Left lung (tissue), 4 donors: ENCODE measurements at regions not wholly inside any gene's neighbourhood (a gene's known extent, or its start where the extent isn't known, plus 50 kb on each side); places are given as distances from the start of the nearest gene placed in this dataset.

Experiments
- ATAC-seq: fragments of 200-7000 bp; cut with Tn5 transposase; one replicate; pipeline ENCODE4 v1.9.1; 2020; ENCODE audit warnings: moderate library complexity
- DNase-seq, 4 donors: peaks; one replicate each; pipeline ENCODE4 v3.0.0-alpha.2; 2013 to 2020
- H3K27ac ChIP-seq, 2 donors: fragments of 200-600 bp; sonication (generic) in 1 of 2; one replicate each; pipeline versions ENCODE4 v1.5.0 to v1.8.0; 2020 to 2021
- H3K27me3 ChIP-seq, 2 donors: fragments of 200-600 bp; sonication (generic) in 1 of 2; one replicate each; pipeline versions ENCODE4 v1.5.0 to v1.8.0; 2020 to 2021
- H3K36me3 ChIP-seq, 2 donors: fragments of 200-600 bp; sonication (generic) in 1 of 2; one replicate each; pipeline versions ENCODE4 v1.5.0 to v1.8.0; 2020 to 2021
- H3K4me1 ChIP-seq, 2 donors: fragments of 200-600 bp; one replicate each; pipeline ENCODE4 v1.8.0; 2021
- H3K4me3 ChIP-seq, 2 donors: fragments of 200-600 bp; sonication (generic) in 1 of 2; one replicate each; pipeline versions ENCODE4 v1.5.0 to v1.8.0; 2020 to 2021; ENCODE audit warnings: mild to moderate bottlenecking in 1 of 2
- H3K9me3 ChIP-seq, 2 donors: fragments of 200-600 bp; sonication (generic) in 1 of 2; one replicate each; pipeline versions ENCODE4 v1.5.0 to v1.8.0; 2020 to 2021
- intact Hi-C, 2 donors: fragments of 100-400 bp; cut with DNase I; formaldehyde crosslinking; loops; one replicate each; pipeline versions ENCODE4 v1.11.2 to v1.14.2; 2022
- TF ChIP-seq, protein P1 (sequence below), 2 donors: fragments of 200-600 bp; sonication (generic) in 1 of 2; IDR thresholded peaks; one replicate each; pipeline versions ENCODE4 v1.5.0 to v1.8.0; 2021; ENCODE audit warnings: antibody characterized with exemption in 2 of 2
- donor health status: DM: no; HTN: yes; CAD: no.
- donor health status: DM: no; HTN: no; CAD: no.

DNA sequence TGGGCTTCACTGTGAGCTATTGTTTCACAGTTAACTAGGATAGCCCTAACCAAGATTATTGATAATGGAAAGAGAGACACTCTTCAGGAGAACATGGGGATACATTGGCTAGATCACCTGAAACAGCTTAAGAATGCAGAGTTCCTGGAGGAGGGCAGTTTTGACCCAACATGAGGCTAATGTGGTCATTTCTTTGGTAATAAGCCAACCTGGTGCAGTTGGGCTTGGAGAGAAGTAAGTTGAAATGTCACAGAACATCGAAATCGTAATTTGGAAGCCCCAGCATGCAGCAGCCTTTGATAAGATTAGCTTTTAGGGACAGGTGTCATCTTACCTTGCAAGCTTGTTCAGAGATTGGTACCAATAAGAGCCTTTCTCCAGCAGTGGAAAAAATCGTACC is 556.6 kb upstream of the GOT2 start:
- Histone ChIP-seq H3K4me1 (no peaks in the 10 kb centered on the region), H3K27me3 (no peaks in the 10 kb centered on the region), H3K4me3 (no peak overlapping the region), H3K36me3 (no peaks in the 10 kb centered on the region), H3K27ac (no peak overlapping the region), H3K9me3 (no peaks in the 10 kb centered on the region)
- TF ChIP-seq, protein P1, sequence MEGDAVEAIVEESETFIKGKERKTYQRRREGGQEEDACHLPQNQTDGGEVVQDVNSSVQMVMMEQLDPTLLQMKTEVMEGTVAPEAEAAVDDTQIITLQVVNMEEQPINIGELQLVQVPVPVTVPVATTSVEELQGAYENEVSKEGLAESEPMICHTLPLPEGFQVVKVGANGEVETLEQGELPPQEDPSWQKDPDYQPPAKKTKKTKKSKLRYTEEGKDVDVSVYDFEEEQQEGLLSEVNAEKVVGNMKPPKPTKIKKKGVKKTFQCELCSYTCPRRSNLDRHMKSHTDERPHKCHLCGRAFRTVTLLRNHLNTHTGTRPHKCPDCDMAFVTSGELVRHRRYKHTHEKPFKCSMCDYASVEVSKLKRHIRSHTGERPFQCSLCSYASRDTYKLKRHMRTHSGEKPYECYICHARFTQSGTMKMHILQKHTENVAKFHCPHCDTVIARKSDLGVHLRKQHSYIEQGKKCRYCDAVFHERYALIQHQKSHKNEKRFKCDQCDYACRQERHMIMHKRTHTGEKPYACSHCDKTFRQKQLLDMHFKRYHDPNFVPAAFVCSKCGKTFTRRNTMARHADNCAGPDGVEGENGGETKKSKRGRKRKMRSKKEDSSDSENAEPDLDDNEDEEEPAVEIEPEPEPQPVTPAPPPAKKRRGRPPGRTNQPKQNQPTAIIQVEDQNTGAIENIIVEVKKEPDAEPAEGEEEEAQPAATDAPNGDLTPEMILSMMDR (IDR thresholded peaks at IDR 0.05) = no peak
- DNase-seq = no peak
- intact Hi-C loops = no loop called here
- ATAC-seq = no peak

GRCh38 chr16:59289151-59289550 is 555.0 kb upstream of the GOT2 start:
- intact Hi-C loops = no loop called here
- H3K27ac ChIP-seq = no peak overlapping the region
- no peak overlapping the region for H3K4me3 ChIP-seq
- peaks cover 0 to 13% of the 10 kb centered on the region in 2 donors for H3K9me3 ChIP-seq
- H3K4me1 ChIP-seq = no peaks in the 10 kb centered on the region
- no peaks in the 10 kb centered on the region for H3K27me3 ChIP-seq
- no peak for ATAC-seq
- H3K36me3 ChIP-seq = no peaks in the 10 kb centered on the region
- no peak for DNase-seq
- TF ChIP-seq, protein P1 (IDR thresholded peaks at IDR 0.05) = no peak

- Histone ChIP-seq H3K4me1 (no peaks in the 10 kb centered on the region), H3K27me3 (no peaks in the 10 kb centered on the region), H3K27ac (no peak overlapping the region), H3K36me3 (no peaks in the 10 kb centered on the region), H3K9me3 (peaks cover 0 to under 1% of the 10 kb centered on the region in 2 donors), H3K4me3 (no peak overlapping the region)
- intact Hi-C loops = no loop called here
- DNase-seq (no peak), ATAC-seq (no peak)
- TF ChIP-seq, protein P1 (IDR thresholded peaks at IDR 0.05) = no peak
Measured at GRCh38 chr16:59274141-59274540, 540.0 kb upstream of the GOT2 start.

GRCh38 chr16:59263955-59264354 is 529.8 kb upstream of the GOT2 start:
- DNase-seq = no peak
- H3K4me3 ChIP-seq = no peak overlapping the region
- H3K9me3 ChIP-seq = no peaks in the 10 kb centered on the region
- no peak for ATAC-seq
- H3K27me3 ChIP-seq = no peaks in the 10 kb centered on the region
- intact Hi-C loops = no loop called here
- H3K4me1 ChIP-seq = no peaks in the 10 kb centered on the region
- TF ChIP-seq, protein P1 (IDR thresholded peaks at IDR 0.05) = no peak
- H3K36me3 ChIP-seq = no peaks in the 10 kb centered on the region
- H3K27ac ChIP-seq = no peak overlapping the region

DNA sequence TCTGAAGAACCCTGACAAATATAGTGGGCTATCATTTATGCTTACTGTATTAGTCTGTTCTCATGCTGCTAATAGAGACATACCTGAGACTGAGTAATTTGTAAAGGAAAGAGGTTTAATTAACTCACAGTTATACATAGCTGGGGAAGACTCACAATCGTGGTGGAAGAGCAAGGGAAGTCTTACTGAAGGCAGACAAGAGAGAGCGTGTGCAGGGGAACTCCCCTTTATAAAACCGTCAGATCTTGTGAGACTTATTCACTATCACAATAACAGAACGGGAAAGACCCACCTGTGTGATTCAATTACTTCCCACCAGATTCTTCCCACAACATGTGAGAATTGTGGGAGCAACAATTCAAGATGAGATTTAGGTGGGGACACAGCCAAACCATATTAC is 526.8 kb upstream of the GOT2 start:
- DNase-seq (no peak), ATAC-seq (no peak)
- H3K4me1 ChIP-seq = no peaks in the 10 kb centered on the region
- TF ChIP-seq, protein P1 (IDR thresholded peaks at IDR 0.05) = no peak
- intact Hi-C loops = no loop called here
- no peaks in the 10 kb centered on the region for H3K36me3 ChIP-seq
- H3K27me3 ChIP-seq = no peaks in the 10 kb centered on the region
- no peak overlapping the region for H3K4me3 ChIP-seq
- no peaks in the 10 kb centered on the region for H3K9me3 ChIP-seq
- H3K27ac ChIP-seq = no peak overlapping the region
